CD14-positive monocyte (primary cell): ENCODE measurements at regions not wholly inside any gene's neighbourhood (a gene's known extent, or its start where the extent isn't known, plus 50 kb on each side); places are given as distances from the start of the nearest gene placed in this dataset.

Experiments
- DNase-seq, 3 donors: peaks; one replicate each; pipeline ENCODE4 v3.0.0-alpha.2; 2011 to 2022
- H2AFZ ChIP-seq: 2 replicates; pipeline ENCODE4 v1.6.0; 2012; ENCODE audit warnings: mild to moderate bottlenecking, low read depth, low read length, inconsistent platforms; ENCODE audit not compliant: insufficient read depth, poor library complexity, severe bottlenecking
- H3K27ac ChIP-seq, 2 donors: 1 replicate in 1 of 2; 2 replicates in 1 of 2; pipeline ENCODE4 v1.5.1; 2012 to 2013; ENCODE audit warnings: low read length in 2 of 2, control low read depth in 1 of 2, inconsistent platforms in 1 of 2, low read depth in 1 of 2, mild to moderate bottlenecking in 1 of 2
- H3K27me3 ChIP-seq, 2 donors: one replicate each; pipeline versions ENCODE4 v1.6.0 to v1.6.1; 2011 to 2013; ENCODE audit warnings: low read length in 2 of 2; ENCODE audit not compliant: control insufficient read depth in 2 of 2, insufficient read depth in 2 of 2
- H3K36me3 ChIP-seq, 2 donors: replicated peaks in 1 of 2; 1 replicate in 1 of 2; 2 replicates in 1 of 2; pipeline versions ENCODE4 v1.5.1 to v1.6.1; 2012 to 2013; ENCODE audit warnings: low read length in 2 of 2, control low read depth in 1 of 2, inconsistent platforms in 1 of 2, mild to moderate bottlenecking in 1 of 2; ENCODE audit not compliant: insufficient read depth in 2 of 2, control insufficient read depth in 1 of 2
- H3K4me1 ChIP-seq, 2 donors: 1 replicate in 1 of 2; 2 replicates in 1 of 2; pipeline versions ENCODE4 v1.5.1 to v1.6.1; 2012 to 2013; ENCODE audit warnings: low read length in 2 of 2, control low read depth in 1 of 2, inconsistent platforms in 1 of 2, mild to moderate bottlenecking in 1 of 2, moderate library complexity in 1 of 2; ENCODE audit not compliant: insufficient read depth in 2 of 2, control insufficient read depth in 1 of 2
- H3K4me2 ChIP-seq: replicated peaks from 2 replicates; pipeline ENCODE3; 2012; ENCODE audit warnings: low read length, moderate library complexity, mild to moderate bottlenecking; ENCODE audit not compliant: poor library complexity, severe bottlenecking; ENCODE audit errors: extremely low read depth
- H3K4me3 ChIP-seq, 3 experiments: fragments of 200-600 bp in 1 of 3; sonication (generic) in 1 of 3; replicated peaks in 1 of 3; 1 replicate in 2 of 3; 2 replicates in 1 of 3; pipeline ENCODE4 v1.5.1; 2011 to 2013; ENCODE audit warnings: low read length in 3 of 3, mild to moderate bottlenecking in 3 of 3, control low read depth in 2 of 3, low read depth in 2 of 3, inconsistent platforms in 1 of 3, moderate library complexity in 1 of 3
- H3K79me2 ChIP-seq: 2 replicates; pipeline ENCODE4 v1.6.0; 2012; ENCODE audit warnings: mild to moderate bottlenecking, control low read depth, inconsistent platforms, low read length, moderate library complexity; ENCODE audit not compliant: insufficient read depth
- H3K9ac ChIP-seq: 2 replicates; pipeline ENCODE4 v1.6.0; 2017; ENCODE audit warnings: low read length, mild to moderate bottlenecking; ENCODE audit not compliant: insufficient read depth, poor library complexity, severe bottlenecking
- H3K9me3 ChIP-seq, 2 donors: replicated peaks in 1 of 2; 1 replicate in 1 of 2; 2 replicates in 1 of 2; pipeline versions ENCODE4 v1.5.1 to v1.6.1; 2012 to 2013; ENCODE audit warnings: low read length in 2 of 2, control low read depth in 1 of 2; ENCODE audit not compliant: control insufficient read depth in 1 of 2, insufficient read depth in 1 of 2
- H4K20me1 ChIP-seq: 2 replicates; pipeline ENCODE4 v1.6.0; 2012; ENCODE audit warnings: mild to moderate bottlenecking, low read length, control low read depth, moderate library complexity; ENCODE audit not compliant: insufficient read depth
- H3K27ac Mint-ChIP-seq, 7 donors: one replicate each; pipeline ENCODE4 v1.8.0; 2020; ENCODE audit warnings: mild to moderate bottlenecking in 7 of 7, mixed read lengths in 7 of 7, moderate library complexity in 6 of 7, inconsistent platforms in 2 of 7
- H3K27me3 Mint-ChIP-seq, 3 donors: one replicate each; pipeline ENCODE4 v1.8.0; 2021 to 2022; ENCODE audit warnings: low read depth in 3 of 3, mild to moderate bottlenecking in 3 of 3, mixed read lengths in 3 of 3, moderate library complexity in 3 of 3, inconsistent platforms in 1 of 3
- H3K36me3 Mint-ChIP-seq, 2 donors: one replicate each; pipeline ENCODE4 v1.8.0; 2020; ENCODE audit warnings: mixed read lengths in 2 of 2, inconsistent platforms in 1 of 2, mild to moderate bottlenecking in 1 of 2
- H3K4me1 Mint-ChIP-seq: one replicate; pipeline ENCODE4 v1.8.0; 2020; ENCODE audit warnings: mild to moderate bottlenecking, mixed read lengths
- H3K4me3 Mint-ChIP-seq, 2 donors: one replicate each; pipeline ENCODE4 v1.8.0; 2020; ENCODE audit warnings: mild to moderate bottlenecking in 2 of 2, mixed read lengths in 2 of 2, moderate library complexity in 1 of 2
- H3K9me3 Mint-ChIP-seq, 7 donors: one replicate each; pipeline ENCODE4 v1.8.0; 2020 to 2022; ENCODE audit warnings: mixed read lengths in 7 of 7, mild to moderate bottlenecking in 6 of 7, moderate library complexity in 6 of 7, inconsistent platforms in 2 of 7
- WGBS: methylation state at CpG from one replicate; pipeline ENCODE4 v1.1.5; 2013; ENCODE audit warnings: missing lambda C conversion rate; ENCODE audit not compliant: insufficient coverage; 5-methylcytosine and 5-hydroxymethylcytosine counted together
- intact Hi-C, 2 donors: fragments of 100-400 bp; cut with micrococcal nuclease; formaldehyde crosslinking; loops; one replicate each; pipeline versions ENCODE4 v1.15.0 to v1.15.1; 2023
- TF ChIP-seq, protein P1 (sequence below): fragments of 200-600 bp; IDR thresholded peaks from one replicate; pipeline ENCODE4 v1.8.0; 2022; ENCODE audit warnings: antibody characterized with exemption, mild to moderate bottlenecking

DNA sequence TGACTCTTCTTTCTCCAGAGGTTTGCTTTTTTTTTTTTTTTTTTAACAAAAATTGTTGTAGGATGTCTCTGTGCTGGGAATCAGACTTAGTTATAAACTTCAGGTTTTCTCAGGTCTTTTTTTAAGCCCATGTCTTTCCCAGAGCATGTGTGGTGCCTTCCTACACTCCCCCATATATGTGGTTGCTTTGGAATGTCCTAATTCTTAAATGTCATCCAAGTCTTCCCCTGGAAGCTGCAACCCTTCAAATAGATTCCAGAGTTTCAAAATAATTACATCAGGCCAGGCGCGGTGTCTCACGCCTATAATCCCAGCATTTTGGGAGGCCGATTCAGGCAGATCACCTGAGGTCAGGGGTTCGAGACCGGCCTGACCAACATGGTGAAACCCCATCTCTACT lies 73.2 kb upstream of the FAM120A start:
- Histone ChIP-seq H3K27me3 (no peaks in the 10 kb centered on the region), H3K4me1 (no peaks in the 10 kb centered on the region), H3K4me3 (no peak overlapping the region), H3K9ac (no peak overlapping the region), H3K4me2 (no peak overlapping the region), H3K36me3 (no peaks in the 10 kb centered on the region), H3K9me3 (no peaks in the 10 kb centered on the region), H4K20me1 (no peaks in the 10 kb centered on the region), H2AFZ (no peak overlapping the region), H3K79me2 (no peaks in the 10 kb centered on the region), H3K27ac (no peak overlapping the region)
- WGBS: 94% methylated on average over 6 of the region's 6 CpGs
- peaks cover 0 to 14% (median 8%) of the 10 kb centered on the region in 7 donors for H3K9me3 Mint-ChIP-seq
- peaks cover 0 to 4% (median 3%) of the 10 kb centered on the region in 3 donors for H3K27me3 Mint-ChIP-seq
- H3K36me3 Mint-ChIP-seq: no peaks in the 10 kb centered on the region
- no peak overlapping the region for H3K27ac Mint-ChIP-seq
- DNase-seq: no peak
- peaks cover 7% of the 10 kb centered on the region for H3K4me1 Mint-ChIP-seq
- intact Hi-C loops: no loop called here
- no peak overlapping the region for H3K4me3 Mint-ChIP-seq
- TF ChIP-seq, protein P1, sequence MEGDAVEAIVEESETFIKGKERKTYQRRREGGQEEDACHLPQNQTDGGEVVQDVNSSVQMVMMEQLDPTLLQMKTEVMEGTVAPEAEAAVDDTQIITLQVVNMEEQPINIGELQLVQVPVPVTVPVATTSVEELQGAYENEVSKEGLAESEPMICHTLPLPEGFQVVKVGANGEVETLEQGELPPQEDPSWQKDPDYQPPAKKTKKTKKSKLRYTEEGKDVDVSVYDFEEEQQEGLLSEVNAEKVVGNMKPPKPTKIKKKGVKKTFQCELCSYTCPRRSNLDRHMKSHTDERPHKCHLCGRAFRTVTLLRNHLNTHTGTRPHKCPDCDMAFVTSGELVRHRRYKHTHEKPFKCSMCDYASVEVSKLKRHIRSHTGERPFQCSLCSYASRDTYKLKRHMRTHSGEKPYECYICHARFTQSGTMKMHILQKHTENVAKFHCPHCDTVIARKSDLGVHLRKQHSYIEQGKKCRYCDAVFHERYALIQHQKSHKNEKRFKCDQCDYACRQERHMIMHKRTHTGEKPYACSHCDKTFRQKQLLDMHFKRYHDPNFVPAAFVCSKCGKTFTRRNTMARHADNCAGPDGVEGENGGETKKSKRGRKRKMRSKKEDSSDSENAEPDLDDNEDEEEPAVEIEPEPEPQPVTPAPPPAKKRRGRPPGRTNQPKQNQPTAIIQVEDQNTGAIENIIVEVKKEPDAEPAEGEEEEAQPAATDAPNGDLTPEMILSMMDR: no peak

DNA sequence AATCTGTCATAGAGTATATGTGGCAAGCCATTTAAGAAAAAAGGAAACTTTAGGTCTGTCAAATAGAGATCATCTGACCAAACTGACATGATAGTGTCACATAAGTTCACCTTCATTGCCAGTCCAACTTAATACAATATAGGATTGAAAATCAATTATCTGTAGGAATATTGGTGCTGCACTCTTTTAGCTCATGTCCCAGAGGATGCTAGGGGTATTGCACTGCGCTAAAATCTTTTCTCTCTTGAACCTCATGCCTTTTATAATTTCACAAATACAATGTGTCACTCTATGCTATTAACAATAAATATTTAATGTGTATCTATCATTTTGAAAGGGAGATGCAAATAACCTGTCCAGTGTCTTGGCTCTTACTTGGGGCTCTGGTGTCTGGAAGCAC lies 72.4 kb upstream of the FAM120A start:
- no CpG with 5 or more reads among the region's 1 CpG for WGBS
- H3K9me3 ChIP-seq: peaks cover 0 to 2% of the 10 kb centered on the region in 2 donors
- no peak overlapping the region for H3K27ac Mint-ChIP-seq
- H3K36me3 ChIP-seq: no peaks in the 10 kb centered on the region
- no peaks in the 10 kb centered on the region for H4K20me1 ChIP-seq
- no peak overlapping the region for H3K4me3 Mint-ChIP-seq
- TF ChIP-seq, protein P1: peak; percentile 21
- no peaks in the 10 kb centered on the region for H3K4me1 ChIP-seq
- DNase-seq: no peak
- no peak overlapping the region for H3K4me3 ChIP-seq
- no peaks in the 10 kb centered on the region for H3K27me3 ChIP-seq
- intact Hi-C loops: no loop called here
- H3K4me2 ChIP-seq: no peak overlapping the region
- H2AFZ ChIP-seq: no peak overlapping the region
- H3K27ac ChIP-seq: no peak overlapping the region
- no peaks in the 10 kb centered on the region for H3K79me2 ChIP-seq
- H3K4me1 Mint-ChIP-seq: peaks cover 7% of the 10 kb centered on the region
- H3K27me3 Mint-ChIP-seq: peaks cover 0 to 3% (median 1%) of the 10 kb centered on the region in 3 donors
- peaks cover 0 to 17% (median 8%) of the 10 kb centered on the region in 7 donors for H3K9me3 Mint-ChIP-seq
- H3K36me3 Mint-ChIP-seq: no peaks in the 10 kb centered on the region
- no peak overlapping the region for H3K9ac ChIP-seq
